NB4 (cell line): ENCODE measurements at regions not wholly inside any gene's neighbourhood (a gene's known extent, or its start where the extent isn't known, plus 50 kb on each side); places are given as distances from the start of the nearest gene placed in this dataset.
A peak's percentile ranks its signal among the peaks of the same experiment; 100 is the strongest.

ENCODE experiments used
- DNase-seq: peaks from one replicate; pipeline ENCODE4 v3.0.0; 2010; ENCODE audit warnings: low read depth
- H3K4me3 ChIP-seq: one replicate; pipeline ENCODE4 v1.5.1; 2011; ENCODE audit warnings: mild to moderate bottlenecking, low read depth, low read length, moderate library complexity
- MYC ChIP-seq: IDR thresholded peaks from 2 replicates; pipeline ENCODE4 v1.6.1; 2011; ENCODE audit warnings: low read depth, low read length
- POLR2A ChIP-seq: IDR thresholded peaks from 2 replicates; pipeline ENCODE4 v1.6.1; 2011; ENCODE audit warnings: mild to moderate bottlenecking; ENCODE audit not compliant: insufficient read length; ENCODE audit errors: extremely low read depth
- TF ChIP-seq, protein P1 (sequence below): IDR thresholded peaks from 2 replicates; pipeline ENCODE4 v1.6.1; 2011; ENCODE audit warnings: low read depth, low read length
- TF ChIP-seq, protein P2 (sequence below): IDR thresholded peaks from one replicate; pipeline ENCODE4 v1.5.1; 2012; ENCODE audit warnings: low read depth, low read length

DNA sequence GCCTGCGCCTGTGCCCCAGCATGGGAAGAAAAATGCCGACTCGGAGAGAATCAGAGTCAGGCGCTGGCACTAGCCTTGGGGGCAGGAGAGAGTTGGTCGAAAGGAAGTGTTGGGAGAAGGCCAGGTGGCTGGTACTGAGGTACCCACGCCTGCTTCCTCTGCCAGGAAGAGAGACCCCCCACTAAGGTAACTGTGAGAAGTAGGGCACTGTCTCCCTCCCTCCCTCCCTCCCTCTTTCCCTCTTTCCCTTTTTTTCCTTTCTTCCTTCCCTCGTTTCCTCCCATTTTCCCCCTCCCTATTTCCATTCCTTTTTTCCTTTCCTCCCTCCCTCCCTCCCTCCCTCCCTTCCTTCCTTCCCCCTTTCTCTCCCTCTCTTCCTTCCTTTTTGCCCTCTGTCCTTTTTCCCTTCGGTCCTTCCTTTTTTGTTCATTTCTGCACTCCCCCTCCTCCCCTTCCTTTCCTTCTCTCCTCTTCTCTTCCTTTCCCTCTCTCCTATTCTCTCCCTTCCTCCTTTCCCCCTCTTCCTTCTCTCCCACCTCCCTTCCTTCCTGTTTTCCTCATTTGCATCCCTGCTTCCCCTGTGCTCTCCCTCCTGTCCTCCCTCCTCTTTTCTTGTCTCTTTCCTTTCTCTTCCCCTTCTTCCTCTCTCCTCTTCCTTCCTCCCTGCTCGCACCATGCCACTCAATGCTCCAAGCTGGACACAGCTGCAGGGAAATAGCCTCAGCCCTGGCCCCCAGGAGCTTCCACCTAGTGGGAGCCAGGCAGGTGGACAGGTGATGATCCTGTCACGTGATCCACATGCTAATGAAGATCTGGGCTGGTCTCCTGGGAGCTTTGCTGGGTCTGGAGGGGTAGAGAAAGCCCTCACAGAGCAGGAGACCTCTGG lies 148.0 kb downstream of the DHX35 start:
- no peak for DNase-seq
- TF ChIP-seq, protein P1, sequence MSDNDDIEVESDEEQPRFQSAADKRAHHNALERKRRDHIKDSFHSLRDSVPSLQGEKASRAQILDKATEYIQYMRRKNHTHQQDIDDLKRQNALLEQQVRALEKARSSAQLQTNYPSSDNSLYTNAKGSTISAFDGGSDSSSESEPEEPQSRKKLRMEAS = no peak
- TF ChIP-seq, protein P2, sequence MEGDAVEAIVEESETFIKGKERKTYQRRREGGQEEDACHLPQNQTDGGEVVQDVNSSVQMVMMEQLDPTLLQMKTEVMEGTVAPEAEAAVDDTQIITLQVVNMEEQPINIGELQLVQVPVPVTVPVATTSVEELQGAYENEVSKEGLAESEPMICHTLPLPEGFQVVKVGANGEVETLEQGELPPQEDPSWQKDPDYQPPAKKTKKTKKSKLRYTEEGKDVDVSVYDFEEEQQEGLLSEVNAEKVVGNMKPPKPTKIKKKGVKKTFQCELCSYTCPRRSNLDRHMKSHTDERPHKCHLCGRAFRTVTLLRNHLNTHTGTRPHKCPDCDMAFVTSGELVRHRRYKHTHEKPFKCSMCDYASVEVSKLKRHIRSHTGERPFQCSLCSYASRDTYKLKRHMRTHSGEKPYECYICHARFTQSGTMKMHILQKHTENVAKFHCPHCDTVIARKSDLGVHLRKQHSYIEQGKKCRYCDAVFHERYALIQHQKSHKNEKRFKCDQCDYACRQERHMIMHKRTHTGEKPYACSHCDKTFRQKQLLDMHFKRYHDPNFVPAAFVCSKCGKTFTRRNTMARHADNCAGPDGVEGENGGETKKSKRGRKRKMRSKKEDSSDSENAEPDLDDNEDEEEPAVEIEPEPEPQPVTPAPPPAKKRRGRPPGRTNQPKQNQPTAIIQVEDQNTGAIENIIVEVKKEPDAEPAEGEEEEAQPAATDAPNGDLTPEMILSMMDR = no peak
- TF ChIP-seq MYC (no peak), POLR2A (no peak)
- no peak overlapping the region for H3K4me3 ChIP-seq

DNA sequence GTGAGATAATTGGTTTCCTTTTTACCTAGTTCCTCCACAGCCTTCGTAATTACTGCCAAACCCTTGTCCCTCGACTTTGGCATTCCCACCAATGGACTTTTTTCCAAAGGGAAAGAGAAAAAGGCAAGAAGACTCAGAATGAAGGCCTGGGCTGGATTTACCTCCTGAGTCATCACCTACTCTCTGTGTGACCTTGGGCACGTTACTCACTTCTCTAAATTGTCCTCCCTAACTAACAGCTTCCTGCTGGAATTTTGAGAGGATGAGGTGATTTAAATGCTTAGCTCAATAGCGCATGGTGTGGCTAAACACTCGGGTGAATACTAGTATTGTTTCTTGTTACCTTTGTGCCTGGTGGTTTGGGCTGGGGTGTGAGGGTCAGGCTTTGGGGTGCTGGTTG lies 146.6 kb downstream of the DHX35 start:
- no peak overlapping the region for H3K4me3 ChIP-seq
- no peak for DNase-seq
- no peak for TF ChIP-seq POLR2A
- TF ChIP-seq, protein P2 = no peak
- TF ChIP-seq, protein P1 = no peak
- no peak for TF ChIP-seq MYC

DNA sequence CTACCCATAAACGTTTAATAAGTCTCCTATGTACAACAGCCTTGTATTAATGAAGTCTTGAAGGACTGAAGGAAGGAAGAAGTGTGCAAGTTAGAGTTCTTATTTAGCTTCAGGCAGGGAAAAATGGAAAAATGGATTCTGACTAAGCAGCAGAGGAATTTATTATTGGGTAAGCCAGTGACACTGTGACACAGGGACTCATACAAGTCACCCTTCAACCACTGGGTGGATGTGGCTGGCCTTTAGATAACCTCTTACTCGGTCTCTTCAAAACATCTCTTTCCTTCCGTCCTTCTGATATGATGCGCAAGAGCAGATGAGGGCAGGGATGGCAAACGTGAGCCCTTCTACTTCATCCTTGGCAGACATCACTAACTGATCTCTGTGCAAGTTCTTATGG lies 145.6 kb downstream of the DHX35 start:
- no peak for TF ChIP-seq POLR2A
- TF ChIP-seq, protein P1 = no peak
- TF ChIP-seq, protein P2 = no peak
- no peak for TF ChIP-seq MYC
- DNase-seq = no peak
- H3K4me3 ChIP-seq = no peak overlapping the region

DNA sequence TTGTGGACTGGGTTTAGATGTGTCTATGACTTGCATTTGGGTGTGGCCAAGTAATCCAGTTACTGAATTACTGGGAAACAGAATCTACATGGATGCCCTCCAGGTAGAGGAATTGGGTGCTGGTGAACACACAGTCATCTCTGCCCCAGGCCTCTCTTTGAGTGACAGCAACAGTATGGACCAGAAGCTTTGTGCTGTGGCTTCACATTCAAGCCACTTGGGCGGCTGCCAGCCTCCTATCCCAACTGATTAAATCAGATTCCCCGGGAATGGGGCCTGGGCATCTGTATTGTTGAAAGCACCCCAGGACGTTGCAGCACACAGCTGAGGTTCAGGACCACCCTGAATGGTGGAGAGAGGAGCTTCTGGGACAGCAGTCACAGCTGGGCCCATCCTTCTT lies 144.6 kb downstream of the DHX35 start:
- no peak for DNase-seq
- no peak overlapping the region for H3K4me3 ChIP-seq
- TF ChIP-seq, protein P2 = no peak
- TF ChIP-seq MYC = no peak
- TF ChIP-seq, protein P1 = no peak
- TF ChIP-seq POLR2A = no peak

DNA sequence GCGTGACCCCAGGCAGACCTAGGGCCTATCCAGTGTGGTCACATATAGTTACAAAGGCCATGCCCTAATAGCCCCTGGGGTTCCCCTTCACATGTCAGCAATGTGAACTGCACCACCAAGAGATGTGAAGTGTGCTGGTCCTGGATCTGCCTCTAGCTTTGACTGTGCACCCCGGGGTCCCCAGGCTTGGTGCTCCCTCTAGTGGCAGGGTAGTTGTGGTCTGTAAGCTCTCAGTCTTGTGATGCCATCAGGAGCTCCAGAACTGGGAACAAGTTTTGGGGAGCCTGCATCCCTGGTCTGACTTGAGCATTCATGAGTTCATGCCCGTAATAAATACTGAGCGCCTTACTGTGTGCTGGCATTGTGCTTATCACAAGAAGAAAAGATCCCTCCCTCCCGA lies 143.4 kb downstream of the DHX35 start:
- H3K4me3 ChIP-seq = no peak overlapping the region
- peak; percentile 27 for DNase-seq
- TF ChIP-seq, protein P2 = peak; percentile 40
- no peak for TF ChIP-seq MYC
